ENCODE measurements at regions not wholly inside any gene's neighbourhood (a gene's known extent, or its start where the extent isn't known, plus 50 kb on each side); places are given as distances from the start of the nearest gene placed in this dataset.

- no peak for DNase-seq
These were observed 303.4 kb downstream of the RAB28 start for GRCh38 chr4:13180701-13181100.

- DNase-seq, result no peak
These were observed 305.5 kb downstream of the RAB28 start for GRCh38 chr4:13178621-13179020.

GRCh38 chr4:13176741-13177142 lies 307.4 kb downstream of the RAB28 start:
- no peak for DNase-seq

GRCh38 chr4:13174926-13175325 lies 309.2 kb downstream of the RAB28 start:
- DNase-seq, result no peak

- no peak for DNase-seq
These were observed 310.1 kb downstream of the RAB28 start for GRCh38 chr4:13174001-13174400.

GRCh38 chr4:13171292-13172057 lies 312.7 kb downstream of the RAB28 start:
- DNase-seq, result no peak

GRCh38 chr4:13169731-13170525 lies 314.2 kb downstream of the RAB28 start:
- no peak for DNase-seq

GRCh38 chr4:13168326-13168725 lies 315.8 kb downstream of the RAB28 start:
- DNase-seq, result no peak

GRCh38 chr4:13166214-13166613 lies 317.9 kb downstream of the RAB28 start:
- DNase-seq, result no peak

GRCh38 chr4:13164783-13165331 lies 319.3 kb downstream of the RAB28 start:
- DNase-seq, result no peak

- DNase-seq, result no peak
These were observed 321.3 kb downstream of the RAB28 start for GRCh38 chr4:13162886-13163285.

- no peak for DNase-seq
These were observed 323.2 kb downstream of the RAB28 start for GRCh38 chr4:13160920-13161319.

GRCh38 chr4:13159041-13159620 lies 325.0 kb downstream of the RAB28 start:
- DNase-seq, result no peak

GRCh38 chr4:13151194-13151593 lies 332.9 kb downstream of the RAB28 start:
- no peak for DNase-seq

GRCh38 chr4:13143222-13144070 lies 340.7 kb downstream of the RAB28 start:
- no peak for DNase-seq

- no peak for DNase-seq
These were observed 341.4 kb downstream of the RAB28 start for GRCh38 chr4:13142726-13143125.

- DNase-seq, result no peak
These were observed 341.9 kb downstream of the RAB28 start for GRCh38 chr4:13142191-13142590.

- DNase-seq, result no peak
These were observed 346.8 kb downstream of the RAB28 start for GRCh38 chr4:13137390-13137789.

- no peak for DNase-seq
These were observed 350.4 kb downstream of the RAB28 start for GRCh38 chr4:13133700-13134099.

- DNase-seq, result no peak
These were observed 353.3 kb downstream of the RAB28 start for GRCh38 chr4:13130848-13131247.

- no peak for DNase-seq
These were observed 355.0 kb downstream of the RAB28 start for GRCh38 chr4:13129095-13129494.
